HCT116 (cell line): ENCODE measurements at regions not wholly inside any gene's neighbourhood (a gene's known extent, or its start where the extent isn't known, plus 50 kb on each side); places are given as distances from the start of the nearest gene placed in this dataset.

Experiments
- EZH2 ChIP-seq: fragments of 200-600 bp; sonication (generic); IDR thresholded peaks from 2 replicates; pipeline ENCODE4 v1.6.1; 2017; ENCODE audit warnings: antibody characterized with exemption, mixed run types
- FOSL1 ChIP-seq: IDR thresholded peaks from 2 replicates; pipeline ENCODE4 v1.6.1; 2012; ENCODE audit warnings: low read depth
- POLR2A ChIP-seq: IDR thresholded peaks from 2 replicates; pipeline ENCODE4 v1.7.0; 2011; ENCODE audit warnings: borderline replicate concordance; ENCODE audit not compliant: insufficient read depth, insufficient read length; ENCODE audit errors: extremely low read depth
- RAD21 ChIP-seq: IDR thresholded peaks from 2 replicates; pipeline ENCODE4 v1.6.1; 2012; ENCODE audit warnings: low read depth, mild to moderate bottlenecking
- SIN3A ChIP-seq: IDR thresholded peaks from 2 replicates; pipeline ENCODE4 v1.6.1; 2012; ENCODE audit warnings: low read depth
- YY1 ChIP-seq: IDR thresholded peaks from 2 replicates; pipeline ENCODE4 v1.6.1; 2011; ENCODE audit warnings: low read length, low read depth, moderate library complexity, mild to moderate bottlenecking; ENCODE audit not compliant: insufficient replicate concordance; ENCODE audit errors: extremely low read depth
- ZNF274 ChIP-seq: fragments of 200-500 bp; sonication (Bioruptor generic); IDR thresholded peaks from 2 replicates; pipeline ENCODE4 v1.6.1; 2014; ENCODE audit warnings: mild to moderate bottlenecking, low read depth, low read length, inconsistent platforms
- TF ChIP-seq, protein P1 (sequence below): IDR thresholded peaks from 2 replicates; pipeline ENCODE4 v1.6.1; 2012; ENCODE audit warnings: low read depth
- TF ChIP-seq, protein P2 (sequence below), 3 experiments: fragments of 200-600 bp in 1 of 3; sonication (generic) in 1 of 3; IDR thresholded peaks in 2 of 3; conservative IDR thresholded peaks in 1 of 3; 2 replicates each; pipeline ENCODE4 v1.5.1; 2012 to 2017; ENCODE audit warnings: low read depth in 2 of 3, low read length in 2 of 3, antibody characterized with exemption in 1 of 3, borderline replicate concordance in 1 of 3, control low read depth in 1 of 3, mild to moderate bottlenecking in 1 of 3, mixed read lengths in 1 of 3, mixed run types in 1 of 3, moderate library complexity in 1 of 3; ENCODE audit not compliant: insufficient read depth in 1 of 3
- TF ChIP-seq, protein P3 (sequence below): IDR thresholded peaks from 2 replicates; pipeline ENCODE4 v1.6.1; 2011; ENCODE audit warnings: mild to moderate bottlenecking, low read length, moderate library complexity; ENCODE audit not compliant: insufficient replicate concordance; ENCODE audit errors: extremely low read depth

DNA sequence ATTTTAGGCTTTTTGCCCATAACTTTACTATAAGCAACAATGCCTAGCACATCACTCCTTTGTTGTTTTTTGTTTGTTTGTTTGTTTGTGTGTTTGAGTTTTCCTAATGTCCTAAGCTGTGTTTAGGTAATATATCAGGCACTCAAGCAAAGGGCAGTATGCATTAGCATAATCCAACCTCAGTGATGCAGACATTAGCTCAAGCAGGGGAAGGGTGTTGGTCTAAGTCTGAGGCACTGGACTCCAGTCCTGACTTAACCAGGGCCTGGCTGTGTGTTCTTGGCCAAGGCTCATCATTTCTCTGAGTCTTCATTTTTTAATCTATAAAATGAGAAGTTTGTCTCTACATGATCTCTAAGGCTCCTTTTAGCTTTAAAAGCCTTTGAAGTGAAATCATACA, 65.9 kb upstream of the RFC3 start:
- TF ChIP-seq EZH2 (no peak), RAD21 (no peak), POLR2A (no peak), YY1 (no peak), FOSL1 (no peak), SIN3A (no peak), ZNF274 (no peak)
- TF ChIP-seq, protein P1, sequence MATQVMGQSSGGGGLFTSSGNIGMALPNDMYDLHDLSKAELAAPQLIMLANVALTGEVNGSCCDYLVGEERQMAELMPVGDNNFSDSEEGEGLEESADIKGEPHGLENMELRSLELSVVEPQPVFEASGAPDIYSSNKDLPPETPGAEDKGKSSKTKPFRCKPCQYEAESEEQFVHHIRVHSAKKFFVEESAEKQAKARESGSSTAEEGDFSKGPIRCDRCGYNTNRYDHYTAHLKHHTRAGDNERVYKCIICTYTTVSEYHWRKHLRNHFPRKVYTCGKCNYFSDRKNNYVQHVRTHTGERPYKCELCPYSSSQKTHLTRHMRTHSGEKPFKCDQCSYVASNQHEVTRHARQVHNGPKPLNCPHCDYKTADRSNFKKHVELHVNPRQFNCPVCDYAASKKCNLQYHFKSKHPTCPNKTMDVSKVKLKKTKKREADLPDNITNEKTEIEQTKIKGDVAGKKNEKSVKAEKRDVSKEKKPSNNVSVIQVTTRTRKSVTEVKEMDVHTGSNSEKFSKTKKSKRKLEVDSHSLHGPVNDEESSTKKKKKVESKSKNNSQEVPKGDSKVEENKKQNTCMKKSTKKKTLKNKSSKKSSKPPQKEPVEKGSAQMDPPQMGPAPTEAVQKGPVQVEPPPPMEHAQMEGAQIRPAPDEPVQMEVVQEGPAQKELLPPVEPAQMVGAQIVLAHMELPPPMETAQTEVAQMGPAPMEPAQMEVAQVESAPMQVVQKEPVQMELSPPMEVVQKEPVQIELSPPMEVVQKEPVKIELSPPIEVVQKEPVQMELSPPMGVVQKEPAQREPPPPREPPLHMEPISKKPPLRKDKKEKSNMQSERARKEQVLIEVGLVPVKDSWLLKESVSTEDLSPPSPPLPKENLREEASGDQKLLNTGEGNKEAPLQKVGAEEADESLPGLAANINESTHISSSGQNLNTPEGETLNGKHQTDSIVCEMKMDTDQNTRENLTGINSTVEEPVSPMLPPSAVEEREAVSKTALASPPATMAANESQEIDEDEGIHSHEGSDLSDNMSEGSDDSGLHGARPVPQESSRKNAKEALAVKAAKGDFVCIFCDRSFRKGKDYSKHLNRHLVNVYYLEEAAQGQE: no peak
- TF ChIP-seq, protein P2, sequence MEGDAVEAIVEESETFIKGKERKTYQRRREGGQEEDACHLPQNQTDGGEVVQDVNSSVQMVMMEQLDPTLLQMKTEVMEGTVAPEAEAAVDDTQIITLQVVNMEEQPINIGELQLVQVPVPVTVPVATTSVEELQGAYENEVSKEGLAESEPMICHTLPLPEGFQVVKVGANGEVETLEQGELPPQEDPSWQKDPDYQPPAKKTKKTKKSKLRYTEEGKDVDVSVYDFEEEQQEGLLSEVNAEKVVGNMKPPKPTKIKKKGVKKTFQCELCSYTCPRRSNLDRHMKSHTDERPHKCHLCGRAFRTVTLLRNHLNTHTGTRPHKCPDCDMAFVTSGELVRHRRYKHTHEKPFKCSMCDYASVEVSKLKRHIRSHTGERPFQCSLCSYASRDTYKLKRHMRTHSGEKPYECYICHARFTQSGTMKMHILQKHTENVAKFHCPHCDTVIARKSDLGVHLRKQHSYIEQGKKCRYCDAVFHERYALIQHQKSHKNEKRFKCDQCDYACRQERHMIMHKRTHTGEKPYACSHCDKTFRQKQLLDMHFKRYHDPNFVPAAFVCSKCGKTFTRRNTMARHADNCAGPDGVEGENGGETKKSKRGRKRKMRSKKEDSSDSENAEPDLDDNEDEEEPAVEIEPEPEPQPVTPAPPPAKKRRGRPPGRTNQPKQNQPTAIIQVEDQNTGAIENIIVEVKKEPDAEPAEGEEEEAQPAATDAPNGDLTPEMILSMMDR (IDR thresholded peaks at IDR 0.05 in 2 of 3, conservative IDR thresholded peaks at IDR 0.05 in 1 of 3; ENCODE audit: borderline replicate concordance in 1 of 3, insufficient read depth in 1 of 3, low read depth in 2 of 3, low read length in 2 of 3): no peak
- TF ChIP-seq, protein P3, sequence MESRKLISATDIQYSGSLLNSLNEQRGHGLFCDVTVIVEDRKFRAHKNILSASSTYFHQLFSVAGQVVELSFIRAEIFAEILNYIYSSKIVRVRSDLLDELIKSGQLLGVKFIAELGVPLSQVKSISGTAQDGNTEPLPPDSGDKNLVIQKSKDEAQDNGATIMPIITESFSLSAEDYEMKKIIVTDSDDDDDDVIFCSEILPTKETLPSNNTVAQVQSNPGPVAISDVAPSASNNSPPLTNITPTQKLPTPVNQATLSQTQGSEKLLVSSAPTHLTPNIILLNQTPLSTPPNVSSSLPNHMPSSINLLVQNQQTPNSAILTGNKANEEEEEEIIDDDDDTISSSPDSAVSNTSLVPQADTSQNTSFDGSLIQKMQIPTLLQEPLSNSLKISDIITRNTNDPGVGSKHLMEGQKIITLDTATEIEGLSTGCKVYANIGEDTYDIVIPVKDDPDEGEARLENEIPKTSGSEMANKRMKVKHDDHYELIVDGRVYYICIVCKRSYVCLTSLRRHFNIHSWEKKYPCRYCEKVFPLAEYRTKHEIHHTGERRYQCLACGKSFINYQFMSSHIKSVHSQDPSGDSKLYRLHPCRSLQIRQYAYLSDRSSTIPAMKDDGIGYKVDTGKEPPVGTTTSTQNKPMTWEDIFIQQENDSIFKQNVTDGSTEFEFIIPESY: no peak
